ENCODE measurements at regions not wholly inside any gene's neighbourhood (a gene's known extent, or its start where the extent isn't known, plus 50 kb on each side); places are given as distances from the start of the nearest gene placed in this dataset.
"Not testable (repeated sequence)": the region's sequence is repeated elsewhere in the genome, so short reads cannot be mapped to it uniquely, and the experiment has no call there.

GRCh38 chr12:19666070-19666469, 226.8 kb downstream of the AEBP2 start:
- no peak overlapping the region for H3K27ac ChIP-seq
- no peak overlapping the region for H3K4me3 ChIP-seq (ENCODE audit: low read depth, low read length)
- in situ Hi-C loops (cut with HindIII; ENCODE audit: low pct_ligation_motif_present, low sequenced_read_pairs) = no loop called here
- H3K36me3 ChIP-seq (replicated peaks) = no peaks in the 10 kb centered on the region
- no peak for DNase-seq
- TF ChIP-seq CTCF (IDR thresholded peaks at IDR 0.05; ENCODE audit: low read depth, low read length, missing control alignments) = no peak
- H3K27me3 ChIP-seq (replicated peaks) = no peaks in the 10 kb centered on the region

DNA sequence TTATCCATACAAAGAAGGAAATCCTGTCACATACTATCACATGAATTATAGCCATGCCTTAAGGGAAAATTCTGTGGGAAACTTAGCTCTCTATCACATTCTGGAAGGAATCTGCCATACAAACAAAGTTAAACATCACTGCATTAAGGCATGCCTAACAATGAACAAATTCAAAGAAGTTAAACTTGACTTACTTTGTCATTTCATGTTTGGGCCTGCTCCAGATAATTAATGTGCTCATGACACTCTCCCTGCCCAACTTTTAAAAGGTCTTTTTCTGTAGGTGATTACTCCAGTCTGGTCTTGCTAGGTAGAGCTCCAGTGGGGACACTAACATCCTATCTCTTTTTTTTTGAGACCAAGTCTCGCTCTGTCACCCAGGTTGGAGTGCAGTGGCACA, 230.5 kb downstream of the AEBP2 start:
- H3K27ac ChIP-seq = no peak overlapping the region
- in situ Hi-C loops (cut with HindIII; ENCODE audit: low pct_ligation_motif_present, low sequenced_read_pairs) = no loop called here
- no peak for DNase-seq

GRCh38 chr12:19671695-19672094, 232.4 kb downstream of the AEBP2 start:
- in situ Hi-C loops (cut with HindIII; ENCODE audit: low pct_ligation_motif_present, low sequenced_read_pairs) = no loop called here
- no peak overlapping the region for H3K4me3 ChIP-seq (ENCODE audit: low read depth, low read length)
- H3K36me3 ChIP-seq (replicated peaks) = no peaks in the 10 kb centered on the region
- no peaks in the 10 kb centered on the region for H3K27me3 ChIP-seq (replicated peaks)
- TF ChIP-seq CTCF (IDR thresholded peaks at IDR 0.05; ENCODE audit: low read depth, low read length, missing control alignments) = no peak
- H3K27ac ChIP-seq = no peak overlapping the region
- no peak for DNase-seq

More for the DNA sequence above, 230.5 kb downstream of the AEBP2 start:
- no peak for TF ChIP-seq CTCF (IDR thresholded peaks at IDR 0.05; ENCODE audit: low read depth, low read length, missing control alignments)
- Histone ChIP-seq H3K36me3 (replicated peaks) (no peaks in the 10 kb centered on the region), H3K4me3 (ENCODE audit: low read depth, low read length) (no peak overlapping the region), H3K27me3 (replicated peaks) (no peaks in the 10 kb centered on the region)

DNA sequence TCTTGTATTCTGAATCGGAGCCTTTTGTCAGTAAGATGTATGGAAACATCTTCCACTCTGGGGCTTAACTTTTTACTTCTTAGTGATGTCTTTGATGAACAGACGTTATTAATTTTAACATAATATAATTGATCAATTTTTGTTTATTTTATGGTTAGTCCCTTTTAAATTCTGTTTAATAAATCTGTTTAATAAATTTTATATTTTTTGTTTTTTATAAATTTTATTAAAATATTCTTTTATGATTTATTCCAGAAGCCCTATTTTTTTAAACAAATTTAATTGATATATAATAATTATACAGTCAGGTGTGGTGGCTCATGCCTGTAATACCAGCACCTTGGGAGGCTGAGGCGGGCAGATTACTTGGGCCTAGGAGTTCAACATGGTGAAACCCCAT, 235.1 kb downstream of the AEBP2 start:
- no peak for DNase-seq
- TF ChIP-seq CTCF (IDR thresholded peaks at IDR 0.05; ENCODE audit: low read depth, low read length, missing control alignments) = no peak
- H3K36me3 ChIP-seq (replicated peaks) = no peaks in the 10 kb centered on the region
- H3K27me3 ChIP-seq (replicated peaks) = no peaks in the 10 kb centered on the region
- no peak overlapping the region for H3K4me3 ChIP-seq (ENCODE audit: low read depth, low read length)
- H3K27ac ChIP-seq = no peak overlapping the region
- in situ Hi-C loops (cut with HindIII; ENCODE audit: low pct_ligation_motif_present, low sequenced_read_pairs) = no loop called here

DNA sequence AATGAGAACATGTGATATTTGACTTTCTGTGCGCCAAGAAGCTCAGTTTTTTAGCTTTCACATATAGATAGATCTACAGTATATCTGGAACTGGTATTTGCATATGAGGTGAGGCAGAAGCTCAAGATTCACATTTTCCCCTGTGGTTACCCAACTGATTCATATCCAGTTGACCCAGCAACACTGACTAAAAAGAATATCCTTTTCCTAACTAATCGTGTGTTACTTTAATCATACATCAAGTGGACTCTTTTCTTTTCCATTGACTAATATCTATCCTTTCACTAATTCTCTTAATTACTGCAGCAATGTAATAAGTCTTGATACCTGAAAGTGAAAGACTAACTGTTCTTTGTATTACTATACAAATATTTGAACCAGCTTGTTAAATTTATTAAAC, 236.1 kb downstream of the AEBP2 start:
- H3K4me3 ChIP-seq (ENCODE audit: low read depth, low read length) = no peak overlapping the region
- H3K27ac ChIP-seq = no peak overlapping the region
- no peak for TF ChIP-seq CTCF (IDR thresholded peaks at IDR 0.05; ENCODE audit: low read depth, low read length, missing control alignments)
- no peaks in the 10 kb centered on the region for H3K36me3 ChIP-seq (replicated peaks)
- no peaks in the 10 kb centered on the region for H3K27me3 ChIP-seq (replicated peaks)
- in situ Hi-C loops (cut with HindIII; ENCODE audit: low pct_ligation_motif_present, low sequenced_read_pairs) = no loop called here
- DNase-seq = no peak

GRCh38 chr12:19678501-19678900, 239.2 kb downstream of the AEBP2 start:
- H3K27me3 ChIP-seq (replicated peaks); H3K27ac ChIP-seq; H3K36me3 ChIP-seq (replicated peaks); DNase-seq; H3K4me3 ChIP-seq (ENCODE audit: low read depth, low read length); in situ Hi-C loops (cut with HindIII; ENCODE audit: low pct_ligation_motif_present, low sequenced_read_pairs): not testable (repeated sequence)

Data from brain microvascular endothelial cell (primary cell).